ENCODE measurements at regions not wholly inside any gene's neighbourhood (a gene's known extent, or its start where the extent isn't known, plus 50 kb on each side); places are given as distances from the start of the nearest gene placed in this dataset.
A peak's percentile ranks its signal among the peaks of the same experiment; 100 is the strongest.
"Not testable (repeated sequence)": the region's sequence is repeated elsewhere in the genome, so short reads cannot be mapped to it uniquely, and the experiment has no call there.

DNA sequence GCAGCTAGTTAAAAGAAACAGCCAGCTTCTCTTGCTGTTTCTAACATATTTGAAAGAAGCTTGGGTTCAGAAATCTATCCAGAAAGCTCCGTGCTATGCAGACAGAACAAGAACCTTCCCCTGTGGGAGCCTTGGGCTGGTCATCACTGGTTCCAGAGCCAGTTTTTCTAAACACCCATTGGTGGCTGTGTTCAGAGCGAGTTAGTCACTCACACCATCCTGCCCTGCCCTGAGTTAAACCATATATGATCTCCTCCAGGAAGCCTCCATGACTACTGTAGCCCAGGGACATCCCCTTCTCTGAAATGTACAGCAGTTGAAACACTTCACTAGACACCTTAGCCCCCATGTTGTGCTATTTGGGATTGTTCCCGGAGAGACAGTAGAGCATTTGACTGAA lies 200.8 kb upstream of the SGCG start:
- DNase-seq (ENCODE audit: low spot score), result no peak

DNA sequence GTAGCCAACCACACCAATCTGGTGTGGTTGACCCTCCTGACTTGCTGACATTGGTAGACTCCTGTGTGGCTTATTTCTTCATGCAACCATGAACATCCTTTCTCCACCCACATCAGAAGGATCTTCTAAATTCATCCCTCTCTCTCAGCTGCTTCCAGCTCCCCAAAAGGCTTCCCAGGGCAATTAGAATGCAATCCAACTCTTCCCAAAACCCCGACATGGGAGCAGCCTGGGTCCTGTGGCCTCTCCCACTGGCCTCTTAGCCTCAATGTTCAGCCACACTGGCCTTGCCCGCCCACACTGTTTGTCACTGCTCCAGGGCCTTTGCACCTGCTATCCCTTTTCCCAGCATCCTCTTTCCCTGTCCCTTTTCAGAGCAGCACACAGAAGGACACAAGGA lies 199.8 kb upstream of the SGCG start:
- DNase-seq (ENCODE audit: low spot score), result no peak

DNA sequence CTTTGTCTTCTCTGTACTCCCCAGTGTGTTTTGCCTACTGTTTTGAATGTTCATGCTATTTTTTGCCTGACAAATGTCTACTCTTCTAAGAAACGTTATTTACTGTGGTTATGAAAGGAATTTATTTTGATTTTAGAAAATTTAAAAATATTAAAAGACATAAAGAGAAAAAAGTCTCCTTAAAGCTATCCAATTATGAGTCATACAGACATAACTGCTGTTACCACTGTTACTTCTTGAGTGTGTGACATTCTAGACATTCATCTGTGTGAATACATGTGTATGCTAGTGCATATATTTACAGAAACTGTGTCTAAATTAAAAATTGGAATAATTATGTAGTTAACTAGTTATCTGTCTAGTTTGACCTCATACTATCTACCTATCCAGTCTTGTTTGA lies 187.6 kb upstream of the SGCG start:
- no peak for DNase-seq (ENCODE audit: low spot score)

DNA sequence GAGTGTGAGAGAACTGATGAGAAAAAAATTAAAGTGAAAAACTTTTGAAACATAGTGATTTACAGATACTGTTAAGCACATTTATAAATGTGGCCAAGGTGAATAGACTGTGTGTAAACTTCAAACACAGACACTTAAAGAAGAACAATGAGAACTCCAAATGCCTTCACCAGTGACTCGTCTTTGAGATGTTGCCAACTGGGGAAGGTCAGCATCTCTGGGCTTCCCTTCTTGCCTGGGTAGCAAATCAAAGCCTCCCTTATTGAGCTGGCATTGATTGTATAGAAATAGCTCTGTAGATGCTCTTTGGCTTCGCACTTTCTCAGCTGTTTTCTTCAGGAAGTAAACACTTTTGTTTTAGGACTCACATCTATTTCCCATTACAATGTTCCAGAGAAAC lies 177.3 kb upstream of the SGCG start:
- no peak for DNase-seq (ENCODE audit: low spot score)

DNA sequence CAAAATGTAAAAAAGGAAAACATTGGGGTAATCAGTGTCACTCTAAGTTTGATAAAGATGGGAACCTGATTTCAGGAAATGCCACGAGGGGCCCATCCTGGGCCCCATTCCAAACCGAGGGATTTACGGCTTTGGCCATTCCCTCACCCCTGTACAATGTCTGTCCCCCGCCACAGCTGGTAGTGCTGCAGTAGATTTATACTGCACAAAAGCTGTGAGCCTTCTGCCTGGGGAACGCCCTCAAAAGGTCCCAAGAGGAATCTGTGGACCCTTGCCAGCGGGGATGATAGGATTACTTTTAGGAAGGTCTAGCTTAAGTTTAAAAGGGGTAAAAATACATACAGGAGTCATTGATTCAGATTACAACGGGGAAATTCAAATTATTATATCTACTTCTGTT lies 173.4 kb upstream of the SGCG start:
- peak; percentile 22 for DNase-seq (ENCODE audit: low spot score)

DNA sequence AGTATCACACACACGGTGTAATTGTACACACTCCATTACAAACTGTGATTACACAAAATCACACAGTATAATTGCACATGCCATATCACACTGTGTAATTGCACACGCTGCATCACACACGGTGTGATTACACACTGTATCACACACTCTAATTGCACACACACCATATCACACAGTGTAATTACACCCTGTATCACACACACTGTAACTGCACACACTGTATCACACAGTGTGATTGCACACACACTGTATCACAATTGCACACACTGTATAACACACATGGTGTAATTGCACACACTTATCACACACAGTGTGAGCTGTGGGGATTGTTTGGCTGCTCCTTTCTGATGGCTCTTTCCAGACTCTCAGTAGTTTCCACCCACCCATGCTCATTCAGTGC lies 162.6 kb upstream of the SGCG start:
- DNase-seq (ENCODE audit: low spot score), result no peak

DNA sequence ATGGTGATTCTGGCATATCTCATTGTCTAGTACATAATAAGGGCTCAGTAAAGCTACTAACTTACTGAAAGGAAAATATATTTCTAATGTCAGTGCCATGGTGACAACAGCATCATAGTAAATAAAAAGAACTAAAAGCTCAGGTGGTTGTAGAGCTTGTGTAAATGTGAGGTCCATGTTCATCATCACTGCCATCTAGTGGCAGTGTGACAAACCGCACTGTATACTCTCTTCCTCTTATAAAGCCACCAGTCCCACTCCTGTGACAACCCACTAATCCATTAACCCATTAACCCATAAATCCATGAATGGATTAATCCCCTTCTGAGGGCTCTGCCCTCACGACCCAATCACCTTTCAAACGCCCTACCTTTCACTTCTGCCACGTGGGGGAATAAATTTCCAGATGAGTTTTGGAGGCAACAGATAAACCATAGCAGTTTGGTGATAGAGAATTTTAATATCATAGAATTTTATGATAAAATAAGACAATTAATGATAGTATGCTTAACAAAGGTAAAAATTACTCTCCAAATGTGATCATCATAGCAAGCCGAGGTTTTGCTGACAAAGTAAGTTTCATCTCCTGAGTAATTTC lies 160.4 kb upstream of the SGCG start:
- peak; percentile 59 for DNase-seq (ENCODE audit: low spot score)

DNA sequence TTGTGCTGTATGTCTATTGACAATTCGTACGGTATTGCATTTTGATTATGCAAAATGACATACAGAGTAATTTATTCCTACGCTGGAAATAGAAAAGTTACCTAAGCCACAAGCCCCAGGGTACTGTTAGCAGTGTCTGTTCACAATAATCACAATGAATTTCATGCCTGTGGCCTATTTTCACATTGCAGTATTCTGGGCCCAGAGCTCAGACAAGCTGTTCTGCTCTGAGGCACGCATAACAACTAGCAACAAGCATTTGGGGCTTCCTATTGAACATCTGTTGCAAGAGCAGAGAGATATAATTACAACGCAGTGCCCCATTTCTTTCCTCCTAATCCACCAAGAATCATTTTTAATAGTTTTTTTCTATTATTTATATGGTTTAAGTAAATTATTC lies 158.9 kb upstream of the SGCG start:
- DNase-seq (ENCODE audit: low spot score), result no peak

DNA sequence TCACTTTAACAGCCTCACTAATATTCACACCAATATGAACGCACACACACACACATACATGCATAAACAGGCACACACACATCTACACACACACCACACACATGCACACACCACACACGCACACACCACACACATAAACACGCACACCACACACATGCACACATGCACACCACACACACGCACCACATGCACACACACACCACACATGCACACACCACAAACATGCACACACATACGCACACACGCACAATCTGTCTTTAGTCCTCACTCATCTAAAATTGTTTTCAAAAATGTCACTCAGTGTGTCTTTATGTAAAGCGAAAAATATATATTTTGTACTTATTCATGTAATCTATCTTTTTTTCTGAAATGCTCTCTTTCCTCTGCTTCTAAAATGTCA lies 158.1 kb upstream of the SGCG start:
- no peak for DNase-seq (ENCODE audit: low spot score)

DNA sequence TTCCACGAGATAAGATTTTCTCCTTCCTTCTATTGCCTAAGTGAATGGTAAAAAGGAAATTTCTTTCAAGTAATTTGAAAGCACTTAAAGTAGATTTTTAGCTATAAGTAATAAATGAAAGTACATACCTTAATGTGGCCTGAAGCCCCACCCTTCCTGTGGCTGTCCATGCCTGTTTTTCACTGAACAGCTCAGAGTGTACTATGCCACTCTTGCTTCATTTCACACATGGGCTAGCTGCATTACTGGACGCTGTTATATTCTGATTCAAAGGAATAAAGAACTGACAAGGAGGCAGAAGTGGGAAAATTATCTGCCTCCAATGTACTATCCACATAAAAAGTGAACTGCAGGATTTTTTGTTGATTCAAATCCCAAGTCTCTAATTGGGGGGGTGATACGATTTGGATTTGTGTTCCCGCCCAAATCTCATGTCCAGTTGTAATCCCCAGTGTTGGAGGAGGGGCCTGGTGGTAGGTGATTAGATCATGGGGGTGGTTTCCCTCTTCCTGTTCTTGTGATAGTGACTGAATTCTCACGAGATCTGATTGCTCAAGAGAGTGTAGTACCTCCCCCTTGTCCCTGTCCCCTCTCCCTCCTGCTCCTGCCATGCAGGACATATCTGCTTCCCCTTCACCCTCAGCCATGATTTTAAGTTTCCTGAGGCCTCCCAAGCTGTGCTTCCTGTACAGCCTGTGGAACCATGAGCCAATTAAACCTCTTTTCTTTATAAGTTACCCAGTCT lies 154.7 kb upstream of the SGCG start:
- no peak for DNase-seq (ENCODE audit: low spot score)

DNA sequence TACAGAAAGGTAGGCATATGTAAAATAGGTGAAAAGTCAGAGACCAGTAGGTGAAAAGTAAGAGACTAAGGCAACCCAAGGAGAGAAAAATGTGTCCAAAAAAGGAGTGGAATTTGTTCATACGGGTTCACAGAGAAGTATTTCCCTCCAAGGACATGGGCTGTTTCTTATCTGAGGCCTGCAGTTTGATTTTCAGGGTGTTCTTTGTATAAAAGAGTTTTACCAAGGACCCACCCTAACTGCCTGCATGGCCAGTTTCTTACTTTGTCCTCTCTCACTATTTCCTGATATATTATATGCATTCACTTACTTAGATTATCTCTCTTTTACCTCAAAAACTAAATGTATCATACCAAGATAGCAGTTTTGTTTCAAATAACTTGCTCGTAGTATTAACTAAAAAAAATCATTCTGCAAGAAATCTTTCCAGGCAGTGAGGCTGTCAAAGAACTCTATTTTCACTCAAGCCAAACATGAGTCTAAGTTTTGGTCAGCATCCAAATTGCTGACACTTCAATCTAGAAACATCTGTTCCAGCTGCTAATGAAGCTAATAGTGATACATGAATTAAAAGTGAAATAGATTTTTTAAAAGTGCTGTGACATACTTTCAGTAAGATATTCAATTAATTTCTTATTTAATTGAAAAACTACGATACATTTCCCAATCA lies 141.4 kb upstream of the SGCG start:
- no peak for DNase-seq (ENCODE audit: low spot score)

DNA sequence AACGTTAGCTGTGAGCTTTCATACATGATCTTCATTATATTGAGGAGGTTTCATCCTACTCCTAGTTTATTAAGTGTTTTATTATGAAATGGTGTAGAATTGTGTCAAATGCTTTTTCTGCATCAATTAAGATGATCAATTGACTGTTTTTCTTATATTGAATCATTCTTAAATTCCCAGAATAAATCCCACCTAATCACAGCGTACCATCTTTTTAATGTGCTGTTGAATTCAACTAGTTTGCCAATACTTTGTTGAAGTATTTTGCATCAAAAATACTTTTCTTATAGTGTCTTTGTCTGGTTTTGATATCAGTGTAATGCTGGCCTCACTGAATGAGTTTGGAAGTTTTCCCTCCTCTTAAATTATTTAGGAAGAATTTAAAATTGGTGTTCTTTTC lies 138.6 kb upstream of the SGCG start:
- DNase-seq (ENCODE audit: low spot score), result no peak

DNA sequence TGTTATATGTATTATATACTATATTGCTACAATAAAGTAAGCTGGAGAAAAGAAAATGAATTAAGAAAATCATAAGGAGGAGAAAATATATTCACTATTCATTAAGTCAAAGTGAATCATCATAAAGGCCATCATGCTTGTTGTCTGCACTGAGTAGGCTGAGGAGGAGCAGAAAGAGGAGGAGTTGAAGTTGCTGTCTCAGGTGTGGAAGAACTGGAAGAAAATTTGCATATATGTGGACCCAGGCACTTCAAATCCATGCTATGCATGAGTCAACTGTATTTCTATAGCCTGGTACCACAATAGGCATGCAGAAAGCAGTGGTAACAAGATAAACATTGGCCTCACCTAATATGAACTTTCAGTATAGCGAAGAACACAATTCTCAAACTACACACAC lies 135.9 kb upstream of the SGCG start:
- no peak for DNase-seq (ENCODE audit: low spot score)

DNA sequence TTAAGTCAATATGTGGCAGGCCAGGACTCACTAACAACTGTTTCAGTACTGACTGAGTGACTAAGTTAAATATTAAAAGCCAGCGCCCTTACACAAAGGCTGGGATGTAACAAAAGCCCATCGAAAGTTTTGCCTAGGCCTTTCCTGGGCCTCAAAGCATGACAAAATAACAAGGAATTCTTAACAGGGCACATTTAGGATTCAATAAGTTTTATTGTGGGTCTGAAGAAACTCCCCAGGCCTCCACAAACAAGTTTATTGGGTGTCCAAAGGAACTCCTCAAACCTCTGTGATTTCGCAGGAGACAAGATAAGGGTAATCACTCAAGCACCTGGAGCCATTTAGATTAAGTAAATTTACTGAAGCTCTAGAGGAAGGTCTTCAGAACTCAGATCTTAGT lies 130.7 kb upstream of the SGCG start:
- DNase-seq (ENCODE audit: low spot score), result no peak

DNA sequence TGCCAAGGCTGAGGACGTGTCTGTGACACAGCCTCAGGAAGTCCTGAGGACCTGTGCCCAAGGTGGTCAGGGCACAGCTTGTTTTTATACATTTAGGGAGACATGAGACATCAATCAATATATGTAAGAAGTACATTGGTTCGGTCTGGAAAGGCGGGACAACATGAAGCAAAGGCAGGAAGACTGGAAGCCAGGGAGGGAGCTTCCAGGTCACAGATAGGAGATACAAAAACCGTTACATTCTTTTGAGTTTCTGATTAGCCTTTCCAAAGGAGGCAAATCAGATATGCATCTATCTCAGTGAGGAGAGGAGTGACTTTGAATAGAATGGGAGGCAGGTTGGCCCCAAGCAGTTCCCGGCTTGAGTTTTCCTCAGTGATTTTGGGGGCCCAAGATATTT lies 127.1 kb upstream of the SGCG start:
- DNase-seq (ENCODE audit: low spot score), result not testable (repeated sequence)

DNA sequence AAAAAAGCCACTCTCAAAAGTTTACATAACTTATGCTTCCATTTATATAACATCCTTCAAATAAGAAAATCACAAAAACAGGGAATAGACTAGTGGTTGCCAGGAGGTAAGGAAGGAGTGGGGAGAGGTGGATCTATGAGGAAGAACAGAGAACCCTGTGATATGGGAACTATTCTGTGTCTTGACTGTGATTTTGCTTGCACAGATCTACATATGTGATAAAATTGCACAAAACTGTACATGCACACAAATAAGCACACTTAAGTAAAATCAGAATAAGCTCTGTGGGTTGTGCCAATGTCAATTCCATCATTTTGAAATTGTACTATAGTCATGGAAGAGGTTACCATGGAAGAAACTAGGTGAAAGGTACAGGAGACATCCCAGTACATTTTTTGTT lies 121.6 kb upstream of the SGCG start:
- DNase-seq (ENCODE audit: low spot score), result no peak

DNA sequence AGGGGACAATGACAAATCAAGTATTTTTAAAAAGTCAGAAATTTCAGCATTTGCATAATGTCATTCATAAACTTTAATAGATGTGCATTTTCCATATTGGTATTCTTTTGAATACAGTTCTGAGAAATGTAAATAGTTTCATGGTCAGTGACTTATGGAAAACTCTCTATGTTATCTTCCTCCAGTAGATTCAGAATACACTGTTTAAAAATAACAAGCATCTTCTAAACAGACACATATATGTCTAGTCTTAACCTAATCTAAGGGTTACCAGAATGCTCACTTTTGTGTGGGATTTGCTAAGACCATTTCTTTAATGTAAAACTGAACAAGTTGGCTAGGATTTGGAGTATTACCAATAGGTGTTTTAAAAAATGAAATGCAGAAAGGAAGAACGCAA lies 119.8 kb upstream of the SGCG start:
- DNase-seq (ENCODE audit: low spot score), result no peak

DNA sequence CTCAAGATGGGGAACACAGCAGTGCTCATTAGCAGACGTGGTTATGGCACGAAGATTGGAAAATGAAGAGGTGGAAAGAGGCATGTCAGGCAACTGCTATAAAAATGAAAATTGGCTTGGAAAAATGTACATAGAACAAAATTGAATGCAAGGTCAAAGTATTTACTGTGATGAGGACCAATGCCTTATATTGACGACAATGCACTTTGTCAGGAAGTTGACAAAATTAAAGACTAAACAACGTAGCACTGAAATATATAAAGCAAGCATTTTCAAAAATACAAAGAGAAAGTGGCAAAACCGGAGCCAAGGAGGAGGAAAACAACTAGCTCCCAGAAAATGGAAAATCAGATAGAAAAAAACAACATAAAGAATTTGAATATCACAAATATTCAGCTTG lies 113.7 kb upstream of the SGCG start:
- no peak for DNase-seq (ENCODE audit: low spot score)

DNA sequence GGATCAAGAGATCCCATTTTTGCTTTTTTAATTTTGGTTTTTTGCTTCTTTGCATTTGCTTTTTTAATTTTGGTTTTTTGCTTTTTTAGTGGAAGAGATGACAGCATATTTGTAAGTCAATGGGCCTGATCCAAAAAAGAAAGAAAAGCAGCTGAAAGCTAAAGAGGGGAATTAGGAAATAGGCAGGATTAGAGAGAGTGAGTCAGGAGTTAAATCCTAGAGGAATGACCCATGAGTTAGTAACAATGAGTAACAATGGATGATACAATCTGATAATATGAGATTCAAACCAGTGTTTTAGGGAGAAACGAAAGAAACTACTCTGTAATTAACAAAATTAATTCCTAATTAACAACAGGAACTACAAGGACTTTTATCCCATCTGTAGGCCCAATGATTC lies 111.2 kb upstream of the SGCG start:
- DNase-seq (ENCODE audit: low spot score), result no peak

DNA sequence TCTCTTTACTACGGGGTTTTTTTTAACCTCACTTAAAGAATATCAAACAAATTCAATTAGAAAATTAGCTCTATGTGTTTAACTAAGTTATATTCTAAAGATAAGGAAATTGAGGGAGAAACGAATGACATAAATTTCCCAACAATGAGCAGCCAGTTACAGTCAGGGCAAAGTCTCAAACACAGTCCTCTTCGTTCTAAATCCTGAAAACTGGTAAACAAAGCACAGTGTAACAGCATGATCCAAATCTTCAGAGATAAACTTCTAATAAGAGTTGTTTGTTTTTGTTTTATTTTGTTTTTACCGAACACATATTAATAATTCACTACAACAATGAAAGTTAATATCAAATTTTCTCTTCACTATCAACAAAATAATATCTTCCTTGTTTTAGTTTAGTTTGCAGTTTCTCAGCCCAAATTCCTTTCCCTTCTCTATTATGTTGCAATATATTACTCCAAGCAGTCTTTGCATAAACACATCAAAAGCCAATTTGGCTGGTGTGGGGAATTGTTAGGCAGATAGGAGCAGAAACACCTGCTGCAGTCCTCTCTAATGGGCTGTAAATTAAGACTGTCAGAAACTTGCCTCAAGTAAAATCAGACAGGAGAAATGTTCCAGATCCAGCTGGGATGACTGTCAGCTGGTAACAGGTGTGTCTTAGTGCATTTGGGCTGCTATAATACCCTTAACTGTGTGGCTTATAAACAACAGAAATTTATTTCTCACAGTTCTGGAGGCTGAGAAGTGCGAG lies 106.5 kb upstream of the SGCG start:
- DNase-seq (ENCODE audit: low spot score), result no peak

DNA sequence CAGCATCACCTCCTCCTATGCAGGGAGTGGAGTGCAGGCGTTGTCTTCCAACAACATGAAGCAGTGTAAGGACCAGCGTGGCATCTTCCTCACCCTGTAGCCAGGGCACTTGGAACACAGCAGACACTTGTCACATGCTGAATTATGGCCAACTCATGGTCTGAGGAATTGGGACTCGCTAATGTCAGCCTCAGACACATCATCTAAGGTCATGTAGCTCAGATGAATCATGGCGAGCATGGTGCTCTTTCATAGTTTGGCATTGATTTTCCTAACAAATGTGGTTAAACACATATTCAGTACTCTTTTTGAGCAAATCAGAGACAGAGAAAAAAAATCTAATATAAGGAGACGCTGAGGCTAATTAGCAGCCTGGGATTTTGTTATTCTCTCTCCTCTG lies 99.6 kb upstream of the SGCG start:
- no peak for DNase-seq (ENCODE audit: low spot score)

DNA sequence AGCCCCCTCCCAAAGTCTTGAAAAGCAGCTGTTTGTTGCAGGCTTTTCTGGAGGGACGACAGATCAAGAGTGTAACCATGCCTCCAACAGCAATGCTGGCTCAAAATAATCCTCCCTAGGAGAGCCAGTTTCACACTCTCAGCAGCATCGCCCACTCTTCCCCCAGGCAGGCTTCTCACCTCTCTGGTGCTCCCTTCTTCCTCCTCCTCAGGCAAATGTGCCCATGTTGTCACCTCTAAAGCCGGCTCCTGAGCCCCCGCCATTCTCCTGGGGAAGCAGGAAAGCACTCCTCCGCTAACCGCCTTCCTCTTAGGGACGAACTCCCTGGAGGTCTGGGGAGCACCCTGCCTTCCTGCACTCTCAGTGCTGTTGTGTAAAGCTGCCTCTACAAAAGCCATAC lies 98.9 kb upstream of the SGCG start:
- no peak for DNase-seq (ENCODE audit: low spot score)
